HG02981 (cell line): ENCODE measurements at regions not wholly inside any gene's neighbourhood (a gene's known extent, or its start where the extent isn't known, plus 50 kb on each side); places are given as distances from the start of the nearest gene placed in this dataset.
"Not testable (repeated sequence)": the region's sequence is repeated elsewhere in the genome, so short reads cannot be mapped to it uniquely, and the experiment has no call there.

Experiments
- ATAC-seq: cut with Tn5 transposase; IDR thresholded peaks from one replicate; pipeline ENCODE4 v1.9.1; 2021; ENCODE audit warnings: mild to moderate bottlenecking, moderate library complexity; ENCODE audit not compliant: unreplicated experiment

DNA sequence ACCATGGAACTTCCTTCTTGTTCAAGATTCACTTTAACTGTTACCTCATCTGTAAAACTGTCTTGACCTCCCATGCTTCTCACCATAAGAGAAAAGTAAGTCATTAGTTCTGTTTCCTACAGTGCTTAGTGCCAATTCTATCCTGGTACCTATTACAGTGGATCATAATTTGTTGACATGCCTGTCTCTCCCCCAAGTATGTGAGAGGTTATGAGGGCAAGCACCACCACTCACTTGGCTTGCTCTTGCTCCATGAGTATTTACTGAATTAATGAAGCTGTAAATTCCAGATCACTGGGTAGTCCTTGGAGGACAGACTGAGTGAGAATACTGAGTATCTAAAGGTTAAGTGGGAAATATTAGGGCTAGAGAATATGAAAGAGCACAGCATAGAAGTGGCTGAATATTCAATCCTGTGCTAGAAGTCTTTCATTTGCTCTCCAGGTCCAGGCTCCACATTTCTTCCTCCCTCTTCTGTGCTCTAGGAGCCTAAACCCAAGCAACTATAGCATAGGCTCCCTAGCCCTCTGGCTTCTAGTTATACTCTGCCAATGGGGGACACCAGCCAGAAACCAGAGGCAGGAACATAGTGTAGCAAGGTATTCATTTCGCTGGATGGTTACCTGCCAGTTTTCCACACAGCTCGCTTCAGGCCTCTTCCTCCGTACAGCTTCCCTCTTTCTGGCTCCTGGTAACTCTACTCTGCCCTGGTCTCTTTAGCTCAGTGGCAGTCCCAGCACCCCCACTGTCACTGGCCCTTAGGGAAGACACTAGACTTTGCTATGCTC lies 118.2 kb upstream of the SLC5A12 start:
- ATAC-seq: no peak

DNA sequence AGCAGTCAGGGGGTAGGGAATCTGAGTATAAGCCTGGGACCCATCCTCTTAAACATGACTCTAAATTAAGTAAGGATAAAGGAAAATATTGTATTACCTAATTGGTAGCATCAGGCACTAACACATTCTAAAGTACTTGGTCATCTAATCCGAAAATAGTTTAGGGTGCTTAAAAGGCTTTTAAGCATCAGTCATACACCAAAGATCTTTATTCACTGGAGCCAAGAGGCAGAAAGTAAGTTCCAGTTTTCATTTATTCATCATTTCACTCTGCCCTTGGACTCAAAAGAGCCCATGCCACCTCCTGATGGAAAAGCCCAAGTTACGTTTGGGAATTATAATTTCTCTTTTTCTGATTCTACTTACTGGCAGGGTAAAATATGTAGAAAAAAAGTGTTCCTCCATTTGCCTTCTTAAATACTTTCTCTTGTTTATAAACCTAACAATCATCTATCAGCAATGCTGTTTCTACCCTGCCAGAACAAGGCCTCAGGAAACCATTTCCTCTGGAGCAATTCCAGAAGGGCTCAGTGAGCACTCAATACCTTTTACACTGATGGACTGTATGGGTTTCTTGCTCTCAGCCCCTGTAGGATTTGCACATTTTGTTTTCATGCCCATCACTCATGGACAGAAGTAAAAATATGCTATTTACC lies 120.1 kb upstream of the SLC5A12 start:
- ATAC-seq: no peak

DNA sequence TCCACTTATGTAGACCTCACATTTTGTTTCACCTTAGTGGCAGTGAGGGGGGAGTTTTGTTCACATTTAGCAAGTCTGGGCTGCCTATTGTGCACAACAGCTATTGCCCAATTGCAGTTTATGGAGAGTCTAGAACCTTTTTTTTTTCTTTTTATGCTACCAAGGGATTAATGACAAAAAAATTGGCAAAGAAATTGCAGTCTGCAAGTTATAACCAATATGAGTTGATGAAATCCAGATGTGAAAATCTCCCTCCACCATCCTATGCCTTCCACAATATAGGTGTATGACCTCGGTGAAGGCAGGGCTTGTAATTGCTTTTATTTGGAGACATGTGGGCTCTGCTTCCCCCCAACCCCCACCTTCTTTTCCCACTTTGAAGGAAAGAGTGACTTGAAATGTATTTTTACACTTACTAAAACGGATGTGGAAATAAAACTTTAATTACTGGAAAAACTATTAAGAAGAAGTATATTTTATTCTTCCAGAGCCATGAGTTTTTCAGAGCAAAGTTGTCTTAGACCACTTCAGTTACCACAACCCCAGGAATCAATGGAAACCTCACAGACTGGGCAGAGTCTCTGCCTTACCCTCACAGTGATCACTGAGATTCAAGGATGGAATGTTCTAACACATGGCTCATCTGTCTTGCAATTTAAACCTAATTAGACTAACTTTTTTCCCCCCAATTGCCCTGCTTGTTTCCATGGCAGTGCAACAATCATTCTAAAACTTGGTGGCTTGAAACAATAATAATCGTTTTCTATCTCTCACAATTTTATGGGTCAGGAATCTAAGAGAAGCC lies 120.8 kb upstream of the SLC5A12 start:
- ATAC-seq: no peak

DNA sequence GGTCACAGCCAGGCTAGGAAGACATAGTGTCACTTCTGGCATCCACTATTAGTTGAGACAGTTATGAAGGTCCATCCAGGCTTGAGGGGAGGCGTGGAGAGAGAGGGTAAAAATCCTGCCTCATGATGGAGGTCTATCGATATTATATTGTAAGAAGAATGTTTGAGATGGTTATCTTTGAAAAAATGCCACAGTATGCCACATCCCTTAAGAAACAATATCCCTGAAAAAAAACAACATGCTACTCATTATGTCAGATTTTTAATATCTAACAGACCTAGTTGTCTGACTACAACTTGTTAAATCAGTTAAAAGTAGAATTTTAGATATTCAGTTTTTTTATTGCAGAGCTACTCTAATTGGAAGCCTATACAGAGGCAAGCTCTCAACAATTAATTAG lies 121.7 kb upstream of the SLC5A12 start:
- ATAC-seq: no peak

DNA sequence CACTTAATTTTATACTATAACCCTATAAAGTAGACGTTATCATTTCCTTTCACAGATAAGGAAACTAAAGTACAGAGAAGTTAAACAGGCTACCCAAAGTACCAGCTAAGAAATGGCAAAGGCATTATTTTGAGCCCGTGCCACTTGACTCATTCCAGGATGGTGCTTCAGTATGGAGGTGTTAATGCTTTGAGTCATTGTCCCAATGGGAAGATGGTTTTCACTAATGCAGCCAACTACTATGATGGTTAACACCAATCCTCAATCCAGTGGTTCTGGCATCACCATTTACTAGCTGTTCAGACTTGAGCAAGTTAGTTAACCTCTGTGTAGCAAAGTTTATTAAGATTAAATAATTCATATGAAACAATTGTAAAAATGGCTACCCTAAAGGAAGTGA lies 123.1 kb upstream of the SLC5A12 start:
- ATAC-seq: no peak

DNA sequence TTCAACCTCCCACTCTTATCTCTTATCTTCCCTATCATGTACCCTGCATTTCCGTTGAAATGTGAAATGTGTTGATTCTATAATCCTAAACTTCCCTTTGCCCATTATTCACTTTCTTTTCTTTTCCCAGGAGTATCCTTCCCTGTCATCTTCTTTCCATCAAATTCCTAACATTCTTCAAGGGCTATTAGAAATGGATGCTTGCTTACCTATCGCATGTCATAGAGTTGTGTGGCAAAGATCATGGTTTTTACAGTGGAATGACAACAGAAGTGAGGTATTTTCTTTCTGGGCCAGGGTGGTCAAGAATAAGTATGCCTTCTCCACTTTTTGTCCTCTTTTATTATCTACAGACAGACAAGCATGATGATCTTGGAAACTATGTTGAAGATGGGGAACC lies 124.4 kb upstream of the SLC5A12 start:
- no peak for ATAC-seq

DNA sequence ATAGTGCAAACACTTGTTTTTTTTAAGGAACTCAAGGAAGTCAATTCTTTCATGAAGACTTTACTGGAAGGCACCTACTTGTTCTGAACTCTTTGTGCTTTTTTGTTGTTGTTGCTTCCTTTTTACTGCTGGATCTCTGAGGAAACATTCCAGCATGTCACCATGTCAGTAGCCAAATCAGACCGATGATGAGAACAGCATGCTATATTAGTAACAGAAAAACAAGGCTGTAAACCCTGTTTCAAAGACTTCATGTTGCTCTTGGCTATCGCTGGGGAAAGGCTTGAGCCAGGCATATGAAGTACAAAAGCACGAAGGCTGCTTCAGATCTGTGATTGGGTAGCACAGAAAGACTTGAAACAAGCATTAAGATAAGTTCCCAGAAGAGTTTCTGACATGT lies 125.6 kb upstream of the SLC5A12 start:
- ATAC-seq: no peak

DNA sequence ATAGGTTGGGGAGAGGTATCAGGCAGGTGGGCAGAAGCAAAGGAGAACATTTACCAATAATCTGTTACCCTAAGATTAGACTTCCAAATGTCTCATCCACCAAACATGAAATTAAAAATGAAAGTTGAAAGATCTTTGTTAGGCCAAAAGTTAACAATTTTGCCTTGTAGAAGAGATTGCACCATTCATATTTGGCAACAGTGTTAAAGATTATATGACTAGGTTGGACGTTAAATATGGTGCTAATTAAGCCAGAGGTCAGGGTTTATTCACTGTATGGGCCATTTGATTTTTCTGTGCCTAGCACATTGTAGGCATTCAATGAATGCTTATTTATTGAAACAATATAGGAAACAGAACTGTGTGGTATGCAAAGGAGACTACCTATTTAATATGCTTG lies 126.1 kb upstream of the SLC5A12 start:
- no peak for ATAC-seq

DNA sequence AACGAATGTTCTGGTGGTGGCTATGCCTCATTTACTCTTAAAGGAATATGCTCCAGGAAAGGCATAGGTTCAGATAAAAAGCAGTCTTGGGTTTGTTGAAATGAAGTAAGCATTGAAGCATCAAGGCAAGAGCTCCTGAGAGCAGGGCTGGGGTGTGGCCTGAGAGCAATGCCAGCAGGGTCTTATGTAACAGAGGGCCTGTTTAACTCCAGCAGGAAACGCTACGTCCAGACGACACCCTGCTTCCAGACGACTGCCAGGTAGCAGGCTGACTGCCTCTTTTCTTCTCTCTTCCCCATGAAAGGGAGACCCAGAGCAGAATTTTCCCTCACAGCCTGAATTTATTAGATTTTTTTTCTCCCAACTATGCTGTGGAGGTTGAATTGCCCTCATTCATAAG lies 127.2 kb upstream of the SLC5A12 start:
- no peak for ATAC-seq

DNA sequence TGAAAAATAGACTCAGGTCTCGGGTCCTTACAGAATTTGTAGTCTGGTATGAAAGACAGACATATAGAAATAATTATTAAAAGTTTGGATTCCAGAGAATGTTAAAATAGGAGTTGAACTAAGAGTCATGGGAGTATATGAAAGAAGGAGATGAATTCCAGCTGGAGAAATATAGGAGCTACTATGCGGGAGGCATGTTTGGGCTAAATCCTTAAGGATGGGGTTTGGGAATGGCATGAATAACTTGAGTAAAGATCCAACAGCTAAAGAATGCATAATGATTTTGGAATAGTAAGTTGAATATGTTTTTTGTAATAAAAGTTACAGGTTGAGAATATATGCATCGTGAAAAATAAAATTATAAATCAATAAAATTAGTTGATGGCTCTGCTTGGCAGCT lies 129.4 kb upstream of the SLC5A12 start:
- no peak for ATAC-seq

DNA sequence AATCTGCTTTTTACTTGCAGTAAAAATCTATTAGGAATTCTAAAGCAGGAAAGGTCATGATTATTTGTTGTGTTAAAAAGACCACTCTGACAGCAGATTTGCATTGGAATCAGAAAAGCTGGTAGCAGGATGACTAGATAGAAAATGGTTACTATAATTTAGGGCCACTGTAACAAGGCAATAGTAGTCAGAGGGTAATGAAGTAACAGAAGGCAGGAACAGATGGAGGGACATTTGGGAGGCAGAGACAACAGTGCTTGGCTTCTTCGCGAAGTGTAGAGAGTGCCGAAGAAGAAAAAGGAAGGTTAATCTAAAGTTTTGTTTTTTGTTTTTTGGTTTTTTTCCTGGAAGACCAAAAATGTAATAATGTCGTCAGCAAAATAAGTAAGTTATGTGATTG lies 129.8 kb upstream of the SLC5A12 start:
- ATAC-seq: no peak

DNA sequence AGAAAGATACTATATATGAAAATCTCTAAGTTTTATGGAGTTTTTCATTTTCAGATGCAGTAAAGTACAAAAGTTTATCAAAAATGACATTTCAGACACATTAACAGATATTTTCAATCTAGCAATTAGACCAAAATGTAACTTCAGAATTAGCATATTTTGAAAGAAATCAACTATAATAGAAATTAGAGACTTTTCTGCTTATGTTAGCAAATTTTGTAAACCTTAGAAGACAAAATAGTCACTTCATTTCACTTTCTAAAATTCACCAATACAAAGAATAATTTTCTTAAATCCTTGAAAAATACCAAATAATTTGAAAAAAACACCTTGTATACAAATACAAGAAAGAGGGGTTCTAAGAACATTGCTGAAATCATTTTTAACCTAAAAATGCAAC lies 135.8 kb upstream of the FIBIN start:
- ATAC-seq: no peak

DNA sequence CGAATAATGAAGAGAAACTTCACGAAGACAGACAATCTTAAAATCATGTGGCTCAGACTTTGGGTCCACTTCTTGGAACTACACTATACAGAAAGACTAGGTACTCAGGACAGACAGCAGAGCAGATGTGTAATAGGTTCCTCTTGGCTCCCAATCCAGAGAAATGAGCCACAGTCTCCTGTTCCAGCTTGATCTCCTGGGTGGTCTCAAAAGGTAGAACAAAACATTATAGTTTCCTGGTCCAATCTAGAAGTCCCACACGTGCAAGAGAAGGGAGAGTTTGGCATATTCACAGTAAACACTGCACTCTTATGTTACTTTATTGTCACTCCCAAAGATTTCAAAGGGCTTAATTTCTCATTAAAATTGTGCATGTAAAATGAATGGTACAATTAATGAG lies 134.5 kb upstream of the FIBIN start:
- no peak for ATAC-seq

DNA sequence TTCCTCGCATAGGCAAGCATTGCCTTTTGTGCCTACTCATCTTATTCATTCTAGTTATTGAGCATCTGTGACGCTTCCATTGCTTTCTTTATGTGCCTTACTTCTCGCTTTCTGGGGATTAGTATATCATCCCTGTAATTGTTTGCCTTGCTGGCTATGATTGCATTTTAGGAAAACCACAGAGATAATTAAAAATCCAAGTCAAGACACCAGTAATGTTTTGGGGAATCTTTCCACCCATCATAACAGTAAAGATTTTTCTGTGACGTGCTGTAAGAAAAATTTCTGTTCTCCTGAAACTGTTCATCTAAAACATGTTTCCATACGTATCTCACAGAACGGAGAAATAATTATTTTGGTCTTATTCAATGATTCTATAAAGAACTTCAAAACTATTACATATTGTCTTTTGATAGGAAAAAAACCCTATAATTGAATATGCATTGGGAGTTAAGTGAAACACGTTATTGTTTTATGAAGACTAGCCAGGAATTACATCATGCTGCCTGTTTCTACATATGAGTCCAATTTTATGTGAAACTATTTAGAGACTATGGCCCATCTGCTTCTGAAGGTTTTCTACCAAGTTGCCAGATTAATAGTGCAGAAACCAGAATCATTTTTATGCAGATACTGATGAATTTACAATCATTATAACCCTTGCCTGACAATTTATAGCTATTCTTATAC lies 133.7 kb upstream of the FIBIN start:
- no peak for ATAC-seq

DNA sequence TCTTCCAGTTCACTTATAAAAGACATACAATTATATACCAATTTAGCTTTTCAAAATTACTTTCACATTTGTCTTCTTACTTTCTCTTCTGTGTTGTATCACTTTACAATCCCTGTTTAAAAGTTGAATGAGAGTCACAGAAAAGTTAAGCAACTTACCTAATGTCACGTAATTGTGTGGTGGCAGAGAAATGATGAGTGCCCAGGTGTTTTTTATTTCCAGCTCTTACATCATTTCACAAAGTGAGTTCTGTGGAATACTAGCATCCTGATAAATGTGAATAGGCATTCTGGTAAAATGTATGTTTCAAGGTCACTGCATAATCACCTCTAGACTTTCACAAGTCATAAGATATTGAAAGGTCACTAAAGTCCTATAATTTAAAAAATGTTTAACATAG lies 133.0 kb upstream of the FIBIN start:
- no peak for ATAC-seq

DNA sequence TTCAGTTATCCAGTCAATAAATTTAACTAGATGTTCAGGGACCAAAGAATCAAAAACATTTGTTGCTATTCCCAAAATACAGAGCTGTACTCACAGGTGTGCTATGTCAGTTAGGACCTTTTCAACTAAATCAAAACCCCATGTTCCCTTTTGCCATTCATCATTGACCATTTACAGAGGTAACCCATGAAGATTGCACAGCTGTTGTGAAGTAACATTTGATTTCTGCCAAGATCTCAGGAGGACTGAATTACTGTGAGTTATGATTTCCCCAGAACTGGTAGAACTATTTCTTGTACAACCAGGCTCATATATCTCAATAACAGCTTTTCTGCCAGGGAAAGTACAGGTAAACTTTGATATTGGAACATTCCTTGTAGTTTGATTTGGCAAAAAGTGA lies 131.1 kb upstream of the FIBIN start:
- no peak for ATAC-seq

DNA sequence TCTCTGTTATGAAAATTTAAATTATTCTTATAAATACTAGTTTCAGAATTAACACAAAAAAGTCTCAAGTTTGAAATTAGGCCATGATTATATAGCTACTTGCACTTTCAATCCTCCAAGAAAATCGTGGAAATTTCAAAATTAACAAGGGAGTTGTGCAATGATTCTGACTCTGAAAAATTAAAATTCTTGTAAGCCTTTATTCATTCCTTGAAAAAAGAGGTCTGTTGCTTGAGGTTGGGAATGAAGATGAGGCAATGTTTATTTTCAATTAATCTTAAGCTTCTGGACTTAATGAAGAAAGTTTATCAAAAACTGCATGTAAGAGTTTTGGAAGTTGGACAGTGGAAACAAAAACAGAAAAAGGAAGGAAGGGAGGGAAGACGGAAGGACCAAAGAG lies 128.2 kb upstream of the FIBIN start:
- no peak for ATAC-seq

DNA sequence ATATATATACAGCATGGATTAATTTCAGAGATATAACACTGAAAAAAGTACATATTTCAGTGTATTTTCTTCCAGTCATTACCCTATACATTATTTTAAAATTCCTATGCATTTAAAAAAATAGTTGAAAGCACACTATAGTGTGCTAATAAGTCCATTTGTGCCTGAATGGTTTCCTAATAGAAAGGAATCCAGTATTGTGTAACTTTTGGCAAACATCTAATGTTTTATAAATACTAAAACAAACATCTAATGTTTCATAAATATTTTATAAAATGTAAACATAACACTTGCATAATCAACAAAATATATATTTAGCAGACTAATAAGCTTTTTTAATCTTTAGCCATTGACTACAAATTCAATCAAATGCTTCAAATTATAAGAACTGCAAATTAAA lies 126.6 kb upstream of the FIBIN start:
- no peak for ATAC-seq

DNA sequence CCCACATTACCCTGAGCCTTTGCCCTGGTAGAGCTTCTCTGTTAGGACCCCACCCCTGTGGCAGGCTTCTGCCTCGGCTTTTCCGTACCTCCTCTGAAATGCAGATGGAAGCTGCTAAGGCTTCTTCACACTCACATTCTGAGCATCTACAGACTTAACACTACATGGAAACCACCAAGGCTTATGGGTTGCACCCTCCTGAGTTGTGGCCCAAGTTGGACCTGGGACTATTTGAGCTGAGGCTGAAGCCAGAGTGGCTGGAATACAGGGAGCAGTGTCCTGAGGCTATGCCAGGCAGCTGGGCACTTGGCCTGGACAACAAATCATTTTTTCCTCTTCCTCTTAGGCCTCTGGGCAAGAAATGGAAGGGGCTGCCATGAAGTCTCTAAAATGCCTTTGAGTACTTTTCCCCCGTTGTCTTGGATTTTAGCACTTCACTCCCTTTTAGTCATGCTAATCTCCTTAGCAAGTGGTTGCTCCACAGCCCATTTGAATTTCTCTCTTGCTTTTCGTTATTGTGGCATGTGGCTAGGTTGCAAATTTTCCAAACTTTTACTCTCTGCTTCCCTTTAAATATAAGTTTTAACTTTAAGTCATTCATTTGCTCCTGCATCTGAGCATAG lies 114.8 kb upstream of the FIBIN start:
- ATAC-seq: no peak

DNA sequence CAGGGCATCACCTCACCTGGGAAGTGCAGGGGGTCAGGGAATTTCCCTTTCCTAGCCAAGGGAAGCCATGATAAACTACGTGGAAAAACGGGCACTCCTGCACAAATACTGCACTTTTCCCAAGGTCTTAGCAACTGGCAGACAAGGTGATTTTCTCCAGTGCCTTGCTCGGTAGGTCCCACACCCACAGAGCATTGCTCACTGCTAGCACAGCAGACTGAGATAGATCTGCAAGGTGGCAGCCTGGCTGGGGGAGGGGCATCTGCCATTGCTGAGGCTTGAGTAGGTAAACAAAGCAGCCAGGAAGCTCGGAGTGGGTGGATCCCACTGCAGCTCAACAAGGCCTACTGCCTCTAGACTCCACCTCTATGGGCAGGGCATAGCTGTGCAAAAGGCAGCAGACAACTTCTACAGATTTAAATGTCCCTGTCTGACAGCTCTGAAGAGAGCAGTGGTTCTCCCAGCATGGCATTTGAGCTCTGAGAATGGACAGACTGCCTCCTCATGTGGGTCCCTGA lies 111.5 kb upstream of the FIBIN start:
- ATAC-seq: not testable (repeated sequence)

DNA sequence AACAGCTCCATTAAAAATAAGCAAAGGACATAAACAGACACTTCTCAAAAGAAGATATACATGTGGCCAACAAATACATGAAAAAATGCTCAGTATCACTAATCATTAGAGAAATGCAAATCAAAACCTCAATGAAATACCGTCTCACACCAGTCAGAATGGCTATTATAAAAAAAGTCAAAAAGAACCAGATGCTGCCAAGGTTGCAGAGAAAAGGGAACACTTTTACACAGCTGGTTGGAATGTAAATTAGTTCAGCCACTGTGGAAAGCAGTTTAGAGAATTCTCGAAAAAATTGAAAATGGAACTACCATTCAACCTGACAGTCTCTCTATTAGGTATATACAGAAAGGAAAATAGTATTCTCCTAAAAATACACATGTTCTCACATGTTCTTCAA lies 102.4 kb upstream of the FIBIN start:
- ATAC-seq: no peak
